HCT116 (cell line): ENCODE measurements at regions not wholly inside any gene's neighbourhood (a gene's known extent, or its start where the extent isn't known, plus 50 kb on each side); places are given as distances from the start of the nearest gene placed in this dataset.

ENCODE experiments used
- ATAC-seq: fragments of 200-7000 bp; cut with Tn5 transposase; 2 replicates; pipeline ENCODE4 v1.9.1; 2020; ENCODE audit warnings: mild to moderate bottlenecking, moderate library complexity
- BruUV-seq: library from RNA; stranded (reverse); fragments of 400-500 nt; replicated peaks from 2 replicates; lab custom pipeline; 2021; lab: Mats Ljungman, UMichigan
- CTCF ChIA-PET: fragments of 300-600 bp; sonication (Branson Sonifier 250); formaldehyde crosslinking; loops from one replicate; lab custom pipeline; 2021; ENCODE audit warnings: antibody characterized with exemption; lab: Charles Lee
- POLR2A ChIA-PET: fragments of 300-600, 350-600 bp; sonication (Branson Sonifier 250); formaldehyde crosslinking; loops from one replicate; lab custom pipeline; 2021; ENCODE audit warnings: antibody characterized with exemption; lab: Charles Lee
- RAD21 ChIA-PET, 2 experiments: fragments of 300-600 bp; sonication (Branson Sonifier 250); formaldehyde crosslinking; loops; one replicate each; lab custom pipeline; 2023; ENCODE audit warnings: low total read pairs in 2 of 2; ENCODE audit not compliant: uncharacterized antibody in 2 of 2, unreplicated experiment in 2 of 2, low non-redundant PET in 1 of 2; lab: Charles Lee
- DNase-seq: peaks from one replicate; pipeline ENCODE4 v3.0.0-alpha.2; 2010; ENCODE audit warnings: low read depth, low spot score
- H2AFZ ChIP-seq: fragments of 200-600 bp; shearing (Covaris generic), sonication (generic); 2 replicates; pipeline ENCODE4 v1.6.1; 2017; ENCODE audit warnings: low read depth, mixed run types, mixed read lengths, antibody characterized with exemption, low read length; ENCODE audit not compliant: poor library complexity, severe bottlenecking
- H3K27ac ChIP-seq: 2 replicates; pipeline ENCODE4 v1.5.1; 2012; ENCODE audit warnings: low read depth, low read length
- H3K27me3 ChIP-seq: fragments of 200-600 bp; sonication (generic); 2 replicates; pipeline ENCODE4 v1.6.1; 2016; ENCODE audit warnings: mixed run types, low read length, mixed read lengths; ENCODE audit not compliant: insufficient read depth
- H3K36me3 ChIP-seq, 2 experiments: fragments of 200-500 bp in 1 of 2; fragments of 200-600 bp in 1 of 2; sonication (Bioruptor generic) in 1 of 2; sonication (generic) in 1 of 2; 2 replicates each; pipeline versions ENCODE4 v1.5.1 to v1.6.1; 2014 to 2016; ENCODE audit warnings: low read length in 2 of 2, inconsistent platforms in 1 of 2, mixed read lengths in 1 of 2, mixed run types in 1 of 2; ENCODE audit not compliant: insufficient read depth in 2 of 2, control insufficient read depth in 1 of 2
- H3K4me1 ChIP-seq, 2 experiments: fragments of 200-600 bp in 1 of 2; sonication (generic) in 1 of 2; 2 replicates each; pipeline versions ENCODE4 v1.5.1 to v1.6.1; 2012 to 2017; ENCODE audit warnings: low read length in 2 of 2, inconsistent platforms in 1 of 2, mild to moderate bottlenecking in 1 of 2, mixed read lengths in 1 of 2, mixed run types in 1 of 2, moderate library complexity in 1 of 2; ENCODE audit not compliant: insufficient read depth in 2 of 2, control insufficient read depth in 1 of 2
- H3K4me2 ChIP-seq: fragments of 200-600 bp; sonication (generic); 2 replicates; pipeline ENCODE4 v1.6.1; 2017; ENCODE audit warnings: mixed run types, low read length, mixed read lengths
- H3K4me3 ChIP-seq, 2 experiments: fragments of 200-600 bp in 1 of 2; sonication (generic) in 1 of 2; replicated peaks in 1 of 2; 2 replicates each; pipeline ENCODE4 v1.5.1; 2011 to 2016; ENCODE audit warnings: low read length in 2 of 2, control low read depth in 1 of 2, low read depth in 1 of 2, mild to moderate bottlenecking in 1 of 2, mixed read lengths in 1 of 2, mixed run types in 1 of 2
- H3K79me2 ChIP-seq: fragments of 200-600 bp; sonication (generic); 2 replicates; pipeline ENCODE4 v1.6.1; 2017; ENCODE audit warnings: mild to moderate bottlenecking, mixed run types, low read length, moderate library complexity, mixed read lengths; ENCODE audit not compliant: insufficient read depth
- H3K9ac ChIP-seq: fragments of 200-600 bp; sonication (generic); 2 replicates; pipeline ENCODE4 v1.6.1; 2016; ENCODE audit warnings: low read length, mixed read lengths
- H3K9me2 ChIP-seq: fragments of 200-600 bp; sonication (generic), shearing (Covaris generic); 2 replicates; pipeline ENCODE4 v1.6.1; 2017; ENCODE audit warnings: mixed run types, mild to moderate bottlenecking, moderate library complexity; ENCODE audit not compliant: insufficient read depth
- H3K9me3 ChIP-seq, 2 experiments: fragments of 200-500 bp in 1 of 2; fragments of 200-600 bp in 1 of 2; sonication (Bioruptor generic) in 1 of 2; sonication (generic) in 1 of 2; 2 replicates each; pipeline ENCODE4 v1.6.1; 2014 to 2017; ENCODE audit warnings: low read length in 2 of 2, mixed read lengths in 2 of 2, inconsistent platforms in 1 of 2, low read depth in 1 of 2, mild to moderate bottlenecking in 1 of 2, mixed run types in 1 of 2, moderate library complexity in 1 of 2; ENCODE audit not compliant: control insufficient read depth in 1 of 2, insufficient read depth in 1 of 2
- H4K20me1 ChIP-seq: fragments of 200-600 bp; sonication (generic), shearing (Covaris generic); 2 replicates; pipeline ENCODE4 v1.6.1; 2017; ENCODE audit warnings: mixed run types, mild to moderate bottlenecking, moderate library complexity; ENCODE audit not compliant: insufficient read depth
- CEBPB ChIP-seq: IDR thresholded peaks from 2 replicates; pipeline ENCODE4 v1.6.1; 2012; ENCODE audit warnings: low read depth
- EGR1 ChIP-seq: IDR thresholded peaks from 2 replicates; pipeline ENCODE4 v1.6.1; 2012; ENCODE audit warnings: low read depth
- ELF1 ChIP-seq: IDR thresholded peaks from 2 replicates; pipeline ENCODE4 v1.6.1; 2012; ENCODE audit warnings: low read depth, borderline replicate concordance
- EZH2phosphoT487 ChIP-seq: fragments of 200-600 bp; IDR thresholded peaks from 2 replicates; pipeline ENCODE4 v1.6.1; 2018; ENCODE audit warnings: antibody characterized with exemption, borderline replicate concordance
- FOSL1 ChIP-seq: IDR thresholded peaks from 2 replicates; pipeline ENCODE4 v1.6.1; 2012; ENCODE audit warnings: low read depth
- JUND ChIP-seq: IDR thresholded peaks from 2 replicates; pipeline ENCODE4 v1.6.1; 2012
- RAD21 ChIP-seq: IDR thresholded peaks from 2 replicates; pipeline ENCODE4 v1.6.1; 2012; ENCODE audit warnings: low read depth, mild to moderate bottlenecking
- REST ChIP-seq: IDR thresholded peaks from 2 replicates; pipeline ENCODE4 v1.6.1; 2012; ENCODE audit warnings: low read depth
- SIN3A ChIP-seq: IDR thresholded peaks from 2 replicates; pipeline ENCODE4 v1.6.1; 2012; ENCODE audit warnings: low read depth
- TCF7L2 ChIP-seq: IDR thresholded peaks from 2 replicates; pipeline ENCODE4 v1.7.0; 2011; ENCODE audit warnings: borderline replicate concordance, inconsistent platforms; ENCODE audit not compliant: insufficient read depth, insufficient read length; ENCODE audit errors: extremely low read depth
- YY1 ChIP-seq: IDR thresholded peaks from 2 replicates; pipeline ENCODE4 v1.6.1; 2011; ENCODE audit warnings: low read length, low read depth, moderate library complexity, mild to moderate bottlenecking; ENCODE audit not compliant: insufficient replicate concordance; ENCODE audit errors: extremely low read depth
- ZBTB33 ChIP-seq: IDR thresholded peaks from 2 replicates; pipeline ENCODE4 v1.6.1; 2011; ENCODE audit warnings: mild to moderate bottlenecking, low read length, moderate library complexity; ENCODE audit not compliant: insufficient replicate concordance; ENCODE audit errors: extremely low read depth
- ZNF274 ChIP-seq: fragments of 200-500 bp; sonication (Bioruptor generic); IDR thresholded peaks from 2 replicates; pipeline ENCODE4 v1.6.1; 2014; ENCODE audit warnings: mild to moderate bottlenecking, low read depth, low read length, inconsistent platforms
- intact Hi-C: fragments of 100-400 bp; cut with micrococcal nuclease; formaldehyde crosslinking; loops from 2 replicates; pipeline ENCODE4 v1.10.0; 2022
- TF ChIP-seq, protein P1 (sequence below): IDR thresholded peaks from 2 replicates; pipeline ENCODE4 v1.6.1; 2012
- TF ChIP-seq, protein P2 (sequence below): IDR thresholded peaks from 2 replicates; pipeline ENCODE4 v1.6.1; 2012

GRCh38 chr12:66934302-66935062 lies 255.6 kb upstream of the GRIP1 start:
- no peaks in the 10 kb centered on the region for H3K4me1 ChIP-seq
- H3K9me3 ChIP-seq: no peaks in the 10 kb centered on the region
- no TSS peak for BruUV-seq
- no peak overlapping the region for H3K4me2 ChIP-seq
- no peaks in the 10 kb centered on the region for H3K79me2 ChIP-seq
- ATAC-seq (no peak), DNase-seq (no peak)
- no peak overlapping the region for H3K9ac ChIP-seq
- H4K20me1 ChIP-seq: no peaks in the 10 kb centered on the region
- TF ChIP-seq, protein P1, sequence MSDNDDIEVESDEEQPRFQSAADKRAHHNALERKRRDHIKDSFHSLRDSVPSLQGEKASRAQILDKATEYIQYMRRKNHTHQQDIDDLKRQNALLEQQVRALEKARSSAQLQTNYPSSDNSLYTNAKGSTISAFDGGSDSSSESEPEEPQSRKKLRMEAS: no peak
- no peak for TF ChIP-seq ZNF274
- TF ChIP-seq FOSL1: no peak
- TF ChIP-seq SIN3A: no peak
- no peak for TF ChIP-seq TCF7L2
- no peak for TF ChIP-seq RAD21
- no peak for TF ChIP-seq YY1
- TF ChIP-seq REST: no peak
- TF ChIP-seq ELF1: no peak
- TF ChIP-seq, protein P2, sequence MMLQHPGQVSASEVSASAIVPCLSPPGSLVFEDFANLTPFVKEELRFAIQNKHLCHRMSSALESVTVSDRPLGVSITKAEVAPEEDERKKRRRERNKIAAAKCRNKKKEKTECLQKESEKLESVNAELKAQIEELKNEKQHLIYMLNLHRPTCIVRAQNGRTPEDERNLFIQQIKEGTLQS: no peak
- no peak for TF ChIP-seq ZBTB33
- TF ChIP-seq JUND: no peak
- TF ChIP-seq CEBPB: no peak
- no peak for TF ChIP-seq EZH2phosphoT487
- no peak for TF ChIP-seq EGR1
- ChIA-PET POLR2A (no interaction called here), RAD21 (no interaction called here), CTCF (no interaction called here)
- H3K27me3 ChIP-seq: peaks cover 7% of the 10 kb centered on the region
- no peak overlapping the region for H3K4me3 ChIP-seq
- H2AFZ ChIP-seq: no peak overlapping the region
- H3K27ac ChIP-seq: no peak overlapping the region
- intact Hi-C loops: no loop called here
- H3K9me2 ChIP-seq: no peaks in the 10 kb centered on the region
- H3K36me3 ChIP-seq: no peaks in the 10 kb centered on the region
